HEK293T (cell line): ENCODE measurements at regions not wholly inside any gene's neighbourhood (a gene's known extent, or its start where the extent isn't known, plus 50 kb on each side); places are given as distances from the start of the nearest gene placed in this dataset.

Source experiments
- CTCF ChIA-PET: fragments of 350-600 bp; formaldehyde crosslinking; extraction: SDS; loops from one replicate; lab custom pipeline; 2021; ENCODE audit warnings: antibody characterized with exemption, inconsistent platforms; lab: Yijun Ruan, JAX
- POLR2A ChIA-PET: fragments of 350-600 bp; formaldehyde crosslinking; extraction: SDS; loops from one replicate; lab custom pipeline; 2020; ENCODE audit warnings: antibody characterized with exemption, inconsistent platforms; lab: Yijun Ruan, JAX
- DNase-seq: peaks from one replicate; pipeline ENCODE4 v3.0.0; 2012; ENCODE audit warnings: mixed read lengths; ENCODE audit errors: extremely low spot score
- ARNT ChIP-seq: fragments of 450-650 bp; IDR thresholded peaks from 2 replicates; pipeline ENCODE4 v1.6.1; 2017; ENCODE audit warnings: mild to moderate bottlenecking
- BHLHE40 ChIP-seq: fragments of 450-650 bp; IDR thresholded peaks from 2 replicates; pipeline ENCODE4 v1.6.1; 2016; ENCODE audit warnings: mild to moderate bottlenecking, moderate library complexity, borderline replicate concordance
- CTBP1 ChIP-seq: fragments of 450-650 bp; IDR thresholded peaks from 2 replicates; pipeline ENCODE4 v1.6.1; 2016; ENCODE audit warnings: borderline replicate concordance
- ELF4 ChIP-seq: fragments of 450-650 bp; IDR thresholded peaks from 2 replicates; pipeline ENCODE4 v1.6.1; 2017; ENCODE audit warnings: antibody characterized with exemption
- FOXA1 ChIP-seq: fragments of 450-650 bp; IDR thresholded peaks from 2 replicates; pipeline ENCODE4 v1.6.1; 2016; ENCODE audit warnings: mild to moderate bottlenecking
- FOXK2 ChIP-seq: fragments of 450-650 bp; IDR thresholded peaks from 2 replicates; pipeline ENCODE4 v1.6.1; 2016; ENCODE audit warnings: mild to moderate bottlenecking
- FOXM1 ChIP-seq: fragments of 450-650 bp; IDR thresholded peaks from 2 replicates; pipeline ENCODE4 v1.6.1; 2017; ENCODE audit warnings: mild to moderate bottlenecking, borderline replicate concordance
- HDGF ChIP-seq: fragments of 450-650 bp; IDR thresholded peaks from 2 replicates; pipeline ENCODE4 v1.6.1; 2017; ENCODE audit warnings: antibody characterized with exemption, borderline replicate concordance
- L3MBTL2 ChIP-seq: fragments of 450-650 bp; conservative IDR thresholded peaks from 2 replicates; pipeline ENCODE4 v1.6.1; 2016; ENCODE audit warnings: mild to moderate bottlenecking
- LEF1 ChIP-seq: fragments of 450-650 bp; IDR thresholded peaks from 2 replicates; pipeline ENCODE4 v1.6.1; 2017; ENCODE audit warnings: mild to moderate bottlenecking, borderline replicate concordance
- NFRKB ChIP-seq: fragments of 450-650 bp; IDR thresholded peaks from 2 replicates; pipeline ENCODE4 v1.6.1; 2016; ENCODE audit warnings: mild to moderate bottlenecking, moderate library complexity
- SP1 ChIP-seq: fragments of 450-650 bp; IDR thresholded peaks from 2 replicates; pipeline ENCODE4 v1.6.1; 2017
- SUZ12 ChIP-seq: fragments of 450-650 bp; IDR thresholded peaks from 2 replicates; pipeline ENCODE4 v1.6.1; 2016; ENCODE audit warnings: mild to moderate bottlenecking
- TARDBP ChIP-seq: fragments of 450-650 bp; IDR thresholded peaks from 2 replicates; pipeline ENCODE4 v1.6.1; 2016
- ZNF384 ChIP-seq: fragments of 450-650 bp; IDR thresholded peaks from 2 replicates; pipeline ENCODE4 v1.6.1; 2016
- TF ChIP-seq, protein P1 (sequence below): fragments of 450-650 bp; IDR thresholded peaks from 2 replicates; pipeline ENCODE4 v1.6.1; 2016

DNA sequence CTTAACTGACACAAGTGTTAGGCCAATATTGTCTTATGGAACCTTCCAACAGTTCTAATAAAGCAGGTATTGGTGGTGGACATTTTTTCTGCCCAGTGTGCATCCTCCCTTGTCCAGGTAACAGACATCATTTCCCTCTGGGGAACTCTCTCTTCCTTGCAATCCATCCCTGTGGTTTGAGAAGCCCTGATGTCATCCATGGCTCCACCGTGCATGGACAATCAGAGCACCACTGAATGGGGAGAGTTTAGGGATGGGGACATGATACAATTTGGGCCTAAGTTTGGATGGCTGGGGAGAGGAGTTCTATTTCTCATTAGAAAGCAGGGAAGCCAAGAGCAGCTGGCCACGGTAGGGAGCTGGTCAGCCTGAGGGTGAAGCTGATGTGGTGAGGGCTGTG, 60.2 kb upstream of the ZFP64 start:
- CTCF ChIA-PET = no interaction called here
- TF ChIP-seq, protein P1, sequence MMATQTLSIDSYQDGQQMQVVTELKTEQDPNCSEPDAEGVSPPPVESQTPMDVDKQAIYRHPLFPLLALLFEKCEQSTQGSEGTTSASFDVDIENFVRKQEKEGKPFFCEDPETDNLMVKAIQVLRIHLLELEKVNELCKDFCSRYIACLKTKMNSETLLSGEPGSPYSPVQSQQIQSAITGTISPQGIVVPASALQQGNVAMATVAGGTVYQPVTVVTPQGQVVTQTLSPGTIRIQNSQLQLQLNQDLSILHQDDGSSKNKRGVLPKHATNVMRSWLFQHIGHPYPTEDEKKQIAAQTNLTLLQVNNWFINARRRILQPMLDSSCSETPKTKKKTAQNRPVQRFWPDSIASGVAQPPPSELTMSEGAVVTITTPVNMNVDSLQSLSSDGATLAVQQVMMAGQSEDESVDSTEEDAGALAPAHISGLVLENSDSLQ = no peak
- TF ChIP-seq TARDBP = no peak
- TF ChIP-seq CTBP1 = no peak
- TF ChIP-seq FOXM1 = no peak
- no peak for TF ChIP-seq SP1
- no peak for TF ChIP-seq L3MBTL2
- TF ChIP-seq HDGF = no peak
- no peak for TF ChIP-seq BHLHE40
- no peak for TF ChIP-seq ZNF384
- no peak for TF ChIP-seq NFRKB
- no peak for TF ChIP-seq ELF4
- no peak for TF ChIP-seq SUZ12
- no peak for TF ChIP-seq FOXA1
- TF ChIP-seq LEF1 = no peak

DNA sequence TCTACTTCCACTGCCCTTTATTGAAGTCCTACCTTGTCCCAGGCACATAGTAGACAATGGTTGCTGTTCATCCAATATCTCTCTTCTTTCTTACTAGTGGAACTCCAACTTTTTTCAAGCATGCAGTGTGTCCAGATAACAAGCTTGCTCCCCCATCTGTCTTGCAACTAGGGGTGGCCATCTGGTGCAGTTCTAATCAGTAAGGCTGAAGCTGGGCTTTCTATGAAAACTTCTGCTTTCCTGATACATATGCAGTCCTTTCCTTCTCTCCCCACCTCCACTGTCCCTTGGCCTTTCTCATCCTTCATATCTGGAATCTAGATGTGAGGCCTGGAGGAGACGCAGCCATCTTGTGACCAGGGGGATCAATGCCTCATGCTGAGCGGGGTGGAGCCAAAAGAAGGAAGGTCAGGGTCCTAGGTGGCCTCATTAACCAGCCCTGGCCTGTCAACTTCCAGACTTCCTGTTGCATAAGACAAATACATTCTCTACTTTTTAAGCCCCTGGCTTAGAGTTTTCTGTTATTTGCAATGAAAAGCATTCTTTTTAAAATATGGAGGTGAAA, 59.6 kb upstream of the ZFP64 start:
- CTCF ChIA-PET = no interaction called here
- TF ChIP-seq TARDBP (no peak), L3MBTL2 (no peak), SUZ12 (no peak), FOXK2 (no peak), CTBP1 (no peak), NFRKB (no peak), BHLHE40 (no peak), ELF4 (no peak)
- TF ChIP-seq, protein P1 = no peak
- POLR2A ChIA-PET = no interaction called here

More for the DNA sequence above, 60.2 kb upstream of the ZFP64 start:
- POLR2A ChIA-PET = no interaction called here
- DNase-seq = no peak

DNA sequence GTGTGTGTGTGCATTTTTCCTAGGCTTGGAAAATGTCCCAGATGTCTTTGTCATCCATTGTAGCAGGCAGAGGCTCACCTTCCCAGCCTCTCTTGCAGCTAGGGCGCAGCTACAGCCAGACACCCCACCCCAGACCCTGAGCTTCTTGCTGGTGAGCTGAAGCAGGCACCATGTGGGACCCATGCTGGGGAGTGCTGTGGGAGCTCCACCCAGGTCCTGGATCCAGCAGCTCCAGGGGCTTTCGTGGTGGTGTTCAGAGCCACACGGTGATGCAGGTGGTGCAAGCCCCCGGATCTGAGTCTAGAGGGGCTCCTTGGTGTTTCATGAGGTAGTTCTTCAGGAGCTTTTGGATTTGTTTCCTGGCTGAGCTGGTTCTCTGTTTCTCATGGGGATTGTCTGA, 56.0 kb upstream of the ZFP64 start:
- ChIA-PET CTCF (no interaction called here), POLR2A (no interaction called here)
- TF ChIP-seq SUZ12 = no peak
- TF ChIP-seq ELF4 = no peak

More for the DNA sequence above, 59.6 kb upstream of the ZFP64 start:
- no peak for DNase-seq

DNA sequence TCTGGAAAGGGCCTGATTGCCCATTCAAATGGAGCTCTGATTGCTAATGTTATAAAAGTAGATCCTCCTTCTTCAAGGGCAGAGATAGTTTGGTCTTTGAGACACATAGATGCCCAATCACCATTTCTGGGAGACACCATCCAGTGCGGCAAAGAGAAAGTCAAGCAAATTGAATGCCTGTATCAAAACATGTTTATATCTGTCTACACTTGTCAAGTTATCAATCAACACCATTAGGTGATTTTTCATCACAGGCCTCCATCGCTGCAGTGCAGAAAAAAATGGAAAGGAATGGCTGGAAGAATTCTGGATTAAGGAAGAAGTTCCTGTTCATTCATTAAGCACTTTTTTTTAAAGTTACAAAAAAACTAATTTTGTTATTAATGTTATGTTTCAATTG, 54.8 kb upstream of the ZFP64 start:
- no peak for TF ChIP-seq SUZ12
- TF ChIP-seq NFRKB = no peak
- TF ChIP-seq L3MBTL2 = no peak
- no peak for TF ChIP-seq ZNF384
- no peak for TF ChIP-seq BHLHE40
- no peak for TF ChIP-seq SP1
- no peak for TF ChIP-seq ELF4
- TF ChIP-seq CTBP1 = no peak
- TF ChIP-seq, protein P1 = no peak
- no peak for TF ChIP-seq TARDBP
- no peak for TF ChIP-seq LEF1
- TF ChIP-seq ARNT = no peak
- no peak for TF ChIP-seq FOXM1
- POLR2A ChIA-PET = no interaction called here
- no peak for DNase-seq
- CTCF ChIA-PET = no interaction called here

More for the DNA sequence above, 56.0 kb upstream of the ZFP64 start:
- DNase-seq = no peak

DNA sequence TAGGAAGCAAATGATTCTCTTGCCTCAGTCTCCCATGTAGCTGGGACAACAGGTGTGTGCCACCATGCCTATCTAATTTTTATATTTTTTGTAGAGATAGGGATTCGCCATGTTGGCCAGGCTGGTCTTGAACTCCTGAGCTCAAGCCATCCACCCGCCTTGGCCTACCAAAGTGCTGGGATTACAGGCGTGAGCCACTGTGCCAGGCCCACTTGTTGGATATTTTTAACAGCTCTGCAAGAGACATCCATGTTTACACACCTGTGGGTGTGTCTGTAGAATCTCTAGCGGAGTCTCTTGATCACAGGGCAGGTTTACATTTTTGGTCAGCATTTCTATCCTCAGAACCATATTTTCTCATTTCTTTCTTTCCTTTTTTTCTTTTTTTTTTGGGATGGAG, 53.1 kb upstream of the ZFP64 start:
- ChIA-PET CTCF (interaction anchor here (0.6 kb wide), 1 partner anchor 1955 kb away, joined by 3 read pairs; no protein-coding TSS in a partner anchor), POLR2A (no interaction called here)
- TF ChIP-seq TARDBP = no peak
- TF ChIP-seq FOXK2 = no peak
- TF ChIP-seq SP1 = no peak
- no peak for TF ChIP-seq NFRKB
- no peak for TF ChIP-seq FOXA1
- no peak for TF ChIP-seq HDGF
- no peak for TF ChIP-seq L3MBTL2
- TF ChIP-seq ARNT = no peak
- TF ChIP-seq ZNF384 = no peak
- no peak for TF ChIP-seq BHLHE40
- TF ChIP-seq FOXM1 = no peak
- TF ChIP-seq ELF4 = no peak
- TF ChIP-seq SUZ12 = no peak
- TF ChIP-seq, protein P1 = no peak
- no peak for DNase-seq
